Chondrocyte (in vitro differentiated cells): ENCODE measurements at regions not wholly inside any gene's neighbourhood (a gene's known extent, or its start where the extent isn't known, plus 50 kb on each side); places are given as distances from the start of the nearest gene placed in this dataset.

Experiments used
- DNase-seq: peaks from one replicate; pipeline ENCODE4 v3.0.0; 2021; ENCODE audit warnings: mixed read lengths, low spot score
- H3K27ac Mint-ChIP-seq: one replicate; pipeline ENCODE4 v1.8.0; 2021; ENCODE audit warnings: mild to moderate bottlenecking, moderate library complexity, mixed read lengths; ENCODE audit not compliant: unreplicated experiment
- H3K27me3 Mint-ChIP-seq: 2 replicates; pipeline ENCODE4 v1.8.0; 2021; ENCODE audit warnings: low read depth, mixed read lengths
- H3K36me3 Mint-ChIP-seq: 2 replicates; pipeline ENCODE4 v1.8.0; 2021; ENCODE audit warnings: low read depth, mixed read lengths
- H3K4me1 Mint-ChIP-seq: 2 replicates; pipeline ENCODE4 v1.8.0; 2021; ENCODE audit warnings: low read depth, mild to moderate bottlenecking, mixed read lengths
- H3K4me3 Mint-ChIP-seq: one replicate; pipeline ENCODE4 v1.8.0; 2021; ENCODE audit warnings: mild to moderate bottlenecking, moderate library complexity, mixed read lengths; ENCODE audit not compliant: unreplicated experiment
- H3K9me3 Mint-ChIP-seq: 2 replicates; pipeline ENCODE4 v1.8.0; 2021; ENCODE audit warnings: low read depth, mixed read lengths
- CTCF ChIP-seq: fragments of 200-600 bp; sonication (generic); IDR thresholded peaks from 2 replicates; pipeline ENCODE4 v1.5.0; 2021; ENCODE audit warnings: antibody characterized with exemption, mild to moderate bottlenecking, moderate library complexity

DNA sequence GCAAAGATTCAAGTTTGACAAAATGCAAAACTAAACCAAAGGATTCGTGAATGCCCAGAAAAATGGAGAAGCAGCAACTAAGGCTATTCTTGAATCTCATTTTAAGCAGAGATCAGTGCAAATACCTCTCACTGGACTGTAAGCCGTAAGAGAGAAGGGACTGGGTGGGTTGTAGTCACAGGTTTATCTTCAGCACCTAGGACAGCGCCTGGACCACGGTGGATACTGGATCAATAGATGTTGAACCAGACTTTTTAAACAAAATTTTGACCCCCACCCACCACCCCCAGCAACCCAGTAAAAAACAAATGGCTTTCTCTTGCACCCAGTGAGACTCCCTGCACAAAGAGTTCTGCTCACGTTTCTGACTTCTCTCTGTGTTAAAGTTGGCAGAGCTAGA, 347.1 kb downstream of the AJAP1 start:
- Mint-ChIP-seq H3K27ac (no peak overlapping the region), H3K4me3 (no peak overlapping the region), H3K9me3 (peaks cover 68% of the 10 kb centered on the region), H3K4me1 (no peaks in the 10 kb centered on the region), H3K27me3 (no peaks in the 10 kb centered on the region), H3K36me3 (no peaks in the 10 kb centered on the region)
- DNase-seq, result no peak
- TF ChIP-seq CTCF, result no peak

GRCh38 chr1:4986306-4986705, 331.9 kb downstream of the AJAP1 start:
- peaks cover 38% of the 10 kb centered on the region for H3K9me3 Mint-ChIP-seq
- H3K27me3 Mint-ChIP-seq, result no peaks in the 10 kb centered on the region
- no peaks in the 10 kb centered on the region for H3K36me3 Mint-ChIP-seq
- no peaks in the 10 kb centered on the region for H3K4me1 Mint-ChIP-seq
- no peak overlapping the region for H3K4me3 Mint-ChIP-seq
- no peak for DNase-seq
- H3K27ac Mint-ChIP-seq, result no peak overlapping the region
- TF ChIP-seq CTCF, result no peak

DNA sequence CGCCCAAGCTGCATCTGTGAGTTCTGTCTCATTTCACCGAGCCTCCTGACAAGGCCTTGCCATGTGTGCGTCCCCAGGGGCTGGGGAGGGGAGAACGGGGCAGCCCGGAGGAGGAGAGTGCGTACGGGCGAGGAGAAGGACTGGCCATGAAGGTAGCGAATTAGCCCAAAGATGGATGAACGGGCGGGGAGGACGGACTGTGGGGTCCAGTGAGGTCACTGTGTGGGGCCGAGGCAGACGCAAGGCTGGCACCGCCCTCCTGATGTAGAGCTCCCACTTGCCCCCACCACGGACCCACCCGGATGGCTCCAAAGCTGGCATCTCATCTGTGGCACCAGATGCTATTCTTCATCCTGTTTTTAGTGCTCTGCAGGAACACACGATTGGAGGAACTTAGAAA, 330.4 kb downstream of the AJAP1 start:
- no peak overlapping the region for H3K27ac Mint-ChIP-seq
- no peak for DNase-seq
- no peak overlapping the region for H3K4me3 Mint-ChIP-seq
- H3K27me3 Mint-ChIP-seq, result no peaks in the 10 kb centered on the region
- no peaks in the 10 kb centered on the region for H3K4me1 Mint-ChIP-seq
- TF ChIP-seq CTCF, result no peak
- H3K9me3 Mint-ChIP-seq, result peaks cover 46% of the 10 kb centered on the region
- H3K36me3 Mint-ChIP-seq, result no peaks in the 10 kb centered on the region

DNA sequence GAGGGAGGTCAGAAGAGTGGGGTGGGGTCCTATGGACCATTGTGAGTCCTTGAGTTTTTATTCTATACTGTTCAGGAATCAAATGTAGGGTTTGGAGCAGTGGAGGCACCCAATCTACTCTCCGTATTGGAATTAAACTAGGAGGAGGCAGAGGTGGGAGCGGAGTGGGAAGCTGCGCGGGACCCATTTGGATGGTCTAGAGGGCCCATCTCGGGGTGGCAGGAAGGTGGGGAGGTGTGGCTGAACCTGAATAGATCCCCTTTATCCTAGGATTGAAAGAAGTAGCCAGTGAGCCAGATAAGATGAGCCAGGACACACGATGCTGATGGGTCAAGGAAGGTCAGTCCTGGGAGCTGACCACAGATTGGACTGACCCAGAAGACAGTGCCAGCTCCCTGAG, 325.8 kb downstream of the AJAP1 start:
- Mint-ChIP-seq H3K27ac (no peak overlapping the region), H3K4me3 (no peak overlapping the region), H3K36me3 (no peaks in the 10 kb centered on the region), H3K9me3 (peaks cover 37% of the 10 kb centered on the region), H3K27me3 (no peaks in the 10 kb centered on the region), H3K4me1 (no peaks in the 10 kb centered on the region)
- no peak for TF ChIP-seq CTCF
- DNase-seq, result no peak

DNA sequence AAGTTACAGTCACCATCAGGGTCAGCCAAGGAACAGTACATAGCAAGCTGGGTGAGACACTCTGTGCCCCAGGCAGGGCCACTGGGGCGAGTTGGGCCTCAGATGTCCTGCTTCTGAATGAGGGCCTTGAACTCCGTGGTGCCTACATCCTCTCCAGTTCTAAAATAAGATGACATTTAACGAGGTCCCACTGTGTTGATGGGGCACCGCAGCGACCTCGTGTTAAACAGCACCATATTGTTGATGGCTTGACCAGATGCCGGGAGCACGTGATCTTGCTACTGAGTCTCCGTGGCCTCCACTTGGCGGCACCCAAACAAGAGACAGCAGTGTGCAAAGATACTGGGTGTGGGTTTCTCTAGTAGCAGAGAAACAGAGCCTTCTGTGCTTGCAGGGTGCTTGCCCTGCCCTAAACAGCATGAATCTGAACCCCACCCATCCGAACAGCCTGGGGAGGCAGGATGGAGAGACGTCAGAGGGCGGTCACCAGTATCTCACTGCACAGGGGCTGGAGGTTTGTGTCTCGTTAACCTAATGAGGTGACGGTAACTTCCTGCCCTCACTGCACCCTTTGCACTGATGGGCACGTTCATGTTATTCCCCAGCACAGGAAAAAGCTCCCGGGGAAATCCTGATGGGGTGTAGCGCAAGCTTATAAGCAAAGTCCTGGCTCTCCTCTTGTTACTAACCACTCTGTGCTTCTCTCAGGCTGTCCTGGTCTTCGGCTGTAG, 324.4 kb downstream of the AJAP1 start:
- H3K27ac Mint-ChIP-seq, result no peak overlapping the region

More for the DNA sequence above, 324.4 kb downstream of the AJAP1 start:
- DNase-seq, result no peak
- TF ChIP-seq CTCF, result no peak
- no peak overlapping the region for H3K4me3 Mint-ChIP-seq
- no peaks in the 10 kb centered on the region for H3K4me1 Mint-ChIP-seq
- no peaks in the 10 kb centered on the region for H3K36me3 Mint-ChIP-seq
- H3K27me3 Mint-ChIP-seq, result no peaks in the 10 kb centered on the region
- peaks cover 36% of the 10 kb centered on the region for H3K9me3 Mint-ChIP-seq
